PC-9 (cell line): ENCODE measurements at regions not wholly inside any gene's neighbourhood (a gene's known extent, or its start where the extent isn't known, plus 50 kb on each side); places are given as distances from the start of the nearest gene placed in this dataset.

Source experiments
- EZH2 ChIP-seq: fragments of 200-600 bp; sonication (generic); IDR thresholded peaks from 2 replicates; pipeline ENCODE4 v1.8.0; 2017; ENCODE audit warnings: antibody characterized with exemption, low read depth
- TF ChIP-seq, protein P1 (sequence below): fragments of 200-600 bp; sonication (generic); conservative IDR thresholded peaks from 2 replicates; pipeline ENCODE4 v1.6.1; 2017; ENCODE audit warnings: mixed run types, antibody characterized with exemption, mild to moderate bottlenecking, moderate library complexity

DNA sequence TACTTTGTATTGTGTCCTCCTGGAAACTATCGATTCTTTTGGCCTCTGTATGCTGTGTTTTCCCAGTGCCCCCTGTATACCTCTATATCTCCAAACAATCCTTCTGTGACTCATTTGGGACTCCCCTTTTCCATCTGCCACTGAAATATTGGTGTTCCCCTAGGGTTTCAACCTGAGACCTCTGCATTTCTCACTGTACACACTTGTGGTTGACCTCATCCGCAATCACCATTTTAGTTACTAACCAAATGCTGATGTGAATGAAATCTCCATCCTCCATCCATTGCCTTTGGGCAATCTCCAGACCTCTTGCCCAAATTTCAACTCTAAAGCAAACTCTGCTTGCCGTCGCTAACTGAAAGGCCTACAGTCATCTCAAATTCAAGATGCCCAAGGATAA, 190.6 kb upstream of the PLET1 start:
- TF ChIP-seq, protein P1, sequence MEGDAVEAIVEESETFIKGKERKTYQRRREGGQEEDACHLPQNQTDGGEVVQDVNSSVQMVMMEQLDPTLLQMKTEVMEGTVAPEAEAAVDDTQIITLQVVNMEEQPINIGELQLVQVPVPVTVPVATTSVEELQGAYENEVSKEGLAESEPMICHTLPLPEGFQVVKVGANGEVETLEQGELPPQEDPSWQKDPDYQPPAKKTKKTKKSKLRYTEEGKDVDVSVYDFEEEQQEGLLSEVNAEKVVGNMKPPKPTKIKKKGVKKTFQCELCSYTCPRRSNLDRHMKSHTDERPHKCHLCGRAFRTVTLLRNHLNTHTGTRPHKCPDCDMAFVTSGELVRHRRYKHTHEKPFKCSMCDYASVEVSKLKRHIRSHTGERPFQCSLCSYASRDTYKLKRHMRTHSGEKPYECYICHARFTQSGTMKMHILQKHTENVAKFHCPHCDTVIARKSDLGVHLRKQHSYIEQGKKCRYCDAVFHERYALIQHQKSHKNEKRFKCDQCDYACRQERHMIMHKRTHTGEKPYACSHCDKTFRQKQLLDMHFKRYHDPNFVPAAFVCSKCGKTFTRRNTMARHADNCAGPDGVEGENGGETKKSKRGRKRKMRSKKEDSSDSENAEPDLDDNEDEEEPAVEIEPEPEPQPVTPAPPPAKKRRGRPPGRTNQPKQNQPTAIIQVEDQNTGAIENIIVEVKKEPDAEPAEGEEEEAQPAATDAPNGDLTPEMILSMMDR, result no peak
- no peak for TF ChIP-seq EZH2
